Sigmoid colon (tissue), 4 donors: ENCODE measurements at regions not wholly inside any gene's neighbourhood (a gene's known extent, or its start where the extent isn't known, plus 50 kb on each side); places are given as distances from the start of the nearest gene placed in this dataset.

Experiments used
- CTCF ChIP-seq, 4 experiments: fragments of 450-650 bp in 3 of 4; fragments of 200-600 bp in 1 of 4; IDR thresholded peaks; one replicate each; pipeline ENCODE4 v1.5.1; 2016 to 2019; ENCODE audit warnings: antibody characterized with exemption in 4 of 4, mild to moderate bottlenecking in 3 of 4, moderate library complexity in 2 of 4
- POLR2A ChIP-seq, 2 donors: fragments of 450-650 bp; IDR thresholded peaks; one replicate each; pipeline ENCODE4 v1.6.1; 2016; ENCODE audit warnings: antibody characterized with exemption in 2 of 2, mild to moderate bottlenecking in 2 of 2, moderate library complexity in 2 of 2
- POLR2AphosphoS5 ChIP-seq, 4 donors: sonication (generic); formaldehyde crosslinking; IDR thresholded peaks; one replicate each; pipeline ENCODE4 v1.6.1; 2017; ENCODE audit warnings: antibody characterized with exemption in 4 of 4

GRCh38 chr18:25563816-25564683 is 212.1 kb upstream of the ZNF521 start:
- TF ChIP-seq CTCF (IDR thresholded peaks at IDR 0.05), result no peak
- no peak for TF ChIP-seq POLR2A (IDR thresholded peaks at IDR 0.05)
- no peak for TF ChIP-seq POLR2AphosphoS5 (IDR thresholded peaks at IDR 0.05)
